Left forelimb (tissue), 1 donor: ENCODE measurements at regions not wholly inside any gene's neighbourhood (a gene's known extent, or its start where the extent isn't known, plus 50 kb on each side); places are given as distances from the start of the nearest gene placed in this dataset.

ENCODE experiments used
- DNase-seq: peaks from one replicate; pipeline ENCODE4 v3.0.0-alpha.2; 2018; ENCODE audit warnings: low spot score

GRCh38 chr5:61784341-61784740, 452.3 kb downstream of the ZSWIM6 start:
- DNase-seq: no peak

GRCh38 chr5:61788548-61788947, 456.5 kb downstream of the ZSWIM6 start:
- DNase-seq: no peak

GRCh38 chr5:61790007-61790406, 457.9 kb downstream of the ZSWIM6 start:
- DNase-seq: no peak

GRCh38 chr5:61790678-61791077, 458.6 kb downstream of the ZSWIM6 start:
- DNase-seq: no peak

- DNase-seq: no peak
Measured at GRCh38 chr5:61796773-61797172, 464.7 kb downstream of the ZSWIM6 start.

- no peak for DNase-seq
Measured at GRCh38 chr5:61800450-61800849, 468.4 kb downstream of the ZSWIM6 start.

- no peak for DNase-seq
Measured at GRCh38 chr5:61801174-61801573, 469.1 kb downstream of the ZSWIM6 start.

GRCh38 chr5:61802456-61802855, 470.4 kb downstream of the ZSWIM6 start:
- DNase-seq: no peak

GRCh38 chr5:61805101-61805500, 473.0 kb downstream of the ZSWIM6 start:
- DNase-seq: no peak

- no peak for DNase-seq
Measured at GRCh38 chr5:61806491-61807020, 474.5 kb downstream of the ZSWIM6 start.

- no peak for DNase-seq
Measured at GRCh38 chr5:61808091-61808490, 476.0 kb downstream of the ZSWIM6 start.

- no peak for DNase-seq
Measured at GRCh38 chr5:61808909-61809308, 476.9 kb downstream of the ZSWIM6 start.

- DNase-seq: no peak
Measured at GRCh38 chr5:61809651-61810050, 477.6 kb downstream of the ZSWIM6 start.

- no peak for DNase-seq
Measured at GRCh38 chr5:61811052-61811451, 479.0 kb downstream of the ZSWIM6 start.

GRCh38 chr5:61813361-61813760, 481.3 kb downstream of the ZSWIM6 start:
- DNase-seq: no peak

- no peak for DNase-seq
Measured at GRCh38 chr5:61815339-61815738, 483.3 kb downstream of the ZSWIM6 start.

GRCh38 chr5:61816146-61816545, 484.1 kb downstream of the ZSWIM6 start:
- no peak for DNase-seq

GRCh38 chr5:61816585-61817450, 484.8 kb downstream of the ZSWIM6 start:
- no peak for DNase-seq

GRCh38 chr5:61817472-61818326, 485.6 kb downstream of the ZSWIM6 start:
- no peak for DNase-seq

GRCh38 chr5:61820836-61821235, 485.2 kb upstream of the KIF2A start:
- DNase-seq: no peak

GRCh38 chr5:61821561-61821960, 484.4 kb upstream of the KIF2A start:
- no peak for DNase-seq

GRCh38 chr5:61822584-61822983, 483.4 kb upstream of the KIF2A start:
- DNase-seq: no peak

- DNase-seq: no peak
Measured at GRCh38 chr5:61823065-61823464, 482.9 kb upstream of the KIF2A start.
